ENCODE measurements at regions not wholly inside any gene's neighbourhood (a gene's known extent, or its start where the extent isn't known, plus 50 kb on each side); places are given as distances from the start of the nearest gene placed in this dataset.

- TF ChIP-seq HDAC2 (IDR thresholded peaks at IDR 0.05; ENCODE audit: borderline replicate concordance in 1 of 2, low read depth in 2 of 2, low read length in 2 of 2), result no peak
- TF ChIP-seq BCL11A (IDR thresholded peaks at IDR 0.05; ENCODE audit: low read depth in 2 of 2, low read length in 2 of 2), result no peak
- no peak for TF ChIP-seq SP1 (IDR thresholded peaks at IDR 0.05; ENCODE audit: low read depth, low read length)
- no peak for TF ChIP-seq EP300 (IDR thresholded peaks at IDR 0.05; ENCODE audit: borderline replicate concordance in 1 of 2, low read depth in 2 of 2, low read length in 2 of 2)
- TF ChIP-seq KDM4A (IDR thresholded peaks at IDR 0.05; ENCODE audit: low read depth, low read length, severe bottlenecking), result no peak
- TF ChIP-seq RFX5 (IDR thresholded peaks at IDR 0.05; ENCODE audit: borderline replicate concordance, low read depth, low read length), result no peak
These were observed 357.4 kb downstream of the KCNN2 start (continued) for GRCh38 chr5:114719268-114719667.

Data from H1 (cell line).